HG02610 (cell line): ENCODE measurements at regions not wholly inside any gene's neighbourhood (a gene's known extent, or its start where the extent isn't known, plus 50 kb on each side); places are given as distances from the start of the nearest gene placed in this dataset.
"Not testable (repeated sequence)": the region's sequence is repeated elsewhere in the genome, so short reads cannot be mapped to it uniquely, and the experiment has no call there.

Experiments
- ATAC-seq: cut with Tn5 transposase; IDR thresholded peaks from one replicate; pipeline ENCODE4 v1.9.1; 2021; ENCODE audit warnings: mild to moderate bottlenecking, moderate library complexity; ENCODE audit not compliant: unreplicated experiment

DNA sequence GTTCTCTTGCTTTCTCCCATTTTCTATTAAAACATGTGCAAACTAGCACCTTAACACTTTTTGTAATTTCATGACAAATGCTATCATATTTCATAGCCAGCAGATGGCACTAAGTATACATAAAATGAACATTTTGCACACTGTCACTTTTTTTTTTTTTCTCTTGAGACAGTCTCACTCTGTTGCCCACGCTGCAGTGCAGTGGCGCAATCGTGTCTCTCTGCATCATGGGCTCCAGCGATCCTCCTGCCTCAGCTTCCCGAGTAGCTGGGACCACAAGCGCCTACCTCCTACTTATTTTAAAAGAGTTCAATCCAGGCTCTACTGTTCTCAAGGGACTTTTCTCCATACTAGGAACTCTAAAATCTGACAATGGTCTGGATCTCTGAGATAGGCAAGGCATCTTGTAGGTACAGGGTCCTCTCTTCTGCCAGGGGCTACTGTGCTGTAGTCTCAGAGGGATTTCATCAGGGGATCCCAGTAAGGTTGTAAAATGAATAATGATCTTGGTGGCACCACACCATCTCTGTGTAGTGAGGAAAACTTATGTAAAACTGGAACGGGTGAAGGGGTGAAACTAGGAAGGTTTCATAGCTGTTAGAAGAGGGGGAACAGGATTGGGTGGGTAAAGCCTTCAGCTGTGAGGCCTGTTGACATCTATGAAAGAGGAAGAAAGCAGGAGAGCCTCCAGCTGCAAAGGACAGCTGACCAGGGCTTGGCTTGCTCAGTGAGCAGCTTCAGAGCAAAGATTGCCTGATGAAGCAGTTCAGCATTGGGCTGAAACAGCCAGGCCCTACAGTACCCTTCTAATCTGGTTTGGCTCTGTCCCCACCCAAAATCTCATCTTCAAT lies 196.9 kb downstream of the AVL9 start:
- ATAC-seq: peak; percentile 71

DNA sequence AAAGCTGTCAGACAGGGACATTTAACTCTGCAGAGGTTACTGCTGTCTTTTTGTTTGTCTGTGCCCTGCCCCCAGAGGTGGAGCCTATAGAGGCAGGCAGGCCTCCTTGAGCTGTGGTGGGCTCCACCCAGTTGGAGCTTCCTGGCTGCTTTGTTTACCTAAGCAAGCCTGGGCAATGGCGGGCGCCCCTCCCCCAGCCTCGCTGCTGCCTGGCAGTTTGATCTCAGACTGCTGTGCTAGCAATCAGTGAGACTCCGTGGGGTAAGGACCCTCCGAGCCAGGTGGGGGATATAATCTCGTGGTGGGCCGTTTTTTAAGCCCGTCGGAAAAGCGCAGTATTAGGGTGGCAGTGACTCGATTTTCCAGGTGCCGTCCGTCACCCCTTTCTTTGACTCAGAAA lies 192.8 kb downstream of the AVL9 start:
- ATAC-seq: not testable (repeated sequence)

- ATAC-seq: no peak
These were observed 185.9 kb downstream of the AVL9 start for GRCh38 chr7:32681174-32681518.

- ATAC-seq: no peak
These were observed 185.2 kb downstream of the AVL9 start for GRCh38 chr7:32680259-32681173.

DNA sequence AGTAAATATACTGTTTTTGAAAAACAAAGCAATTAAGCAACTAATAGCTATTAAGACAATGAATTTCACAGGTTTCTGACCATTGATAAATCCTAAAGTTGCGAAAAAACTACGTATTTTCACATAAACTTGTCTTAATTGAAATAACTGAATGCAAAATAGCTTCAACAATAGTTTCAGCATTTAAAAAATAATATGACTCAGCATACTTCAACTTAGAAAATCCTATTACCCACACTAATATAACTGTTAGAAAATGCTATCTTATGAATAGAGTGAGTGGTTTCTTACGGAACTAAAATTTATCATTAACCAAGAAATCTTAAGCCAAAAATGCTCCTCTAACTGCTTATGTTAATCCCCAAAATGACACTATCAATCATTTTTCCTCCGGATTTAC lies 183.9 kb downstream of the AVL9 start:
- no peak for ATAC-seq

DNA sequence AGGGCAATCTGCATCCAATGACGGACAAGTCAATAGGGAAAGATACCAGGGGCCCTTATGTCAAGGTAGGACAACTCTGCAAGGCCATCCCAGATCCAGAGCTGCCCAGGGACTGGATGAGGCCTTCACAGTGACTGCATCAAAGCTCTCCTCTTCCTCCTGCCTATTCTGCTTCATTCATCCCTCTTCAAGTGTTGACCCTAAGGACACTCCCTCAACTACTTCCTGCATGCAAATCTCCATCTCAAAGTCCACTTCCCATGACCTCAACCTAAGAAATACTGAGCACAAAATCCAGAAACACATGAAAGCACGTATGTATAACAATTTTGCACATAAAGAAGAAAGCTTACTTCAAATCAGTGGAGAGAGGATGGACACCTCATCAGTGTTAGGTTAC lies 182.3 kb downstream of the AVL9 start:
- ATAC-seq: no peak

- ATAC-seq: no peak
These were observed 181.1 kb downstream of the AVL9 start for GRCh38 chr7:32676249-32676941.

- no peak for ATAC-seq
These were observed 178.1 kb downstream of the AVL9 start for GRCh38 chr7:32673275-32673983.

DNA sequence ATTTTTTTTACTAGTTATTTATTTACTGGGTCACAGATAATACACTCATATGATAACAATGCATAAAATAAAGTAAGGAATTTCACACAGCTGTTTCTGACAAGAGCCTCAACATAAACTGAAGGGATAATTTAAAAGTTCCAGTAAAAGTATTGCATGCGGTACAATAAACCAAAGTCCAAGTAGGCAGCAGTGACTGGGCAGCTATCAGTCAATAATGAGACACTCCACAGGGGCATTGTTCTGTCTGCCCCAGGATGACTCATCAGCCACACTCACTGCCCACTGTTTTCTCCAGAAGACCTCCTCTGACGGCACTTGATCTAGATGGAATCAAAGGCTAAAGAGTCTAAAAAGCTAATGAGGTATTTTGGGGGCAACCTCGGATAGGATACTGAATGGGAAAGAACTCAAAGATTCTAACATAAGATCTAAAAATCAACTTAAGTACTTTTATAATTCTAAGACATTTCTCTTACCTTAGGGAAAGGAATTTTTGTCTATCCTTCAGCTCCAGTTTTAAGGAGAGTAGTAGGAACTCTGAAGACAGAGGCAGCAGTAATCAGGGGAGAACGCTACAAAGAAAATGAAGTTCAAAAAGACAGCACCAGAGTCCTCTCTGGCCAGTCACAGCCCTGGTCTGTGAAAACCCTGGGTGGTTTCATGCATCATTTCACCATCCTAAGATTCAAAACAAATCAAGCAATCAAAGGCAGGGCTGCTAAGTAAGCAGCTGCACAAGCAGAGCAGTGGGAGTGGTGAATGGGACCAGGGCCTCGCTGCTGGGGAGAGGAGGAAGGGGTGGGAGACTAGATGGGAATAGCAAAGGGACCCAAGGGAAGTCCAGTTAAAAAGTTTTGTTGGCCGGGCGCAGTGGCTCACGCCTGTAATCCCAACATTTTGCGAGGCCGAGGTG lies 175.1 kb downstream of the AVL9 start:
- no peak for ATAC-seq

DNA sequence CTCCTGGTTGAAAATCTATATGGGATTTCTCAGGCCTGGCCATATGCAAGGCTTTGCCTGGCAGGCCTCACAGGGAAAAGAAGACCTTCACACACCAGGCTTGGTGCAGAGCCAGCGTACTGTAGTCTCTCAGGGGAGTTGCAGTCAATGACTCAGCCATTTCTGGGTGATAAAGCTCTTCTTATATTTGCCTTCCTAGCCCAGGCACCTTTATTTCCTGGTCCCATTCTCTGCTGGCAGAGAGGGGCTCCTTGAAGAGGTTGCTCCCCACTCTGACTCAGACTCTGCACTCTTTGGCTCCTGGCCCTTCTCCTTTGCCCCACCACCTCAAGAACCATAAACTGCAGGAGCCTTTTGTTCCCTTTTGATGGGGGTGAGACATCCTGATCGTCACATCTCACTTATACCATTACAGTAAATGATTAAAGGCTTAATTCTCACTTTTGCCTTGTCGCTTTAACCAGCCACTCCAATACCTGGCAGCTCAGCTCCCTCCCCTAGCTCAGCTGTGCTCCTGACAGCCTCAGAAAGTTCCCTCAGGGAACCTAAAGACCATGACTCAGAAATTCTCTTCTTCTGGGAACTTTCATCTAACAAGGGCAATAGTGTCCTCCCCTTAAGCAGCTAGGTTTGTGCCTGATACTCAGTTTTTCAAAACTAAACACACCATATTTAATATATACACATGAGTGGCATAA lies 174.0 kb downstream of the AVL9 start:
- ATAC-seq: not testable (repeated sequence)

DNA sequence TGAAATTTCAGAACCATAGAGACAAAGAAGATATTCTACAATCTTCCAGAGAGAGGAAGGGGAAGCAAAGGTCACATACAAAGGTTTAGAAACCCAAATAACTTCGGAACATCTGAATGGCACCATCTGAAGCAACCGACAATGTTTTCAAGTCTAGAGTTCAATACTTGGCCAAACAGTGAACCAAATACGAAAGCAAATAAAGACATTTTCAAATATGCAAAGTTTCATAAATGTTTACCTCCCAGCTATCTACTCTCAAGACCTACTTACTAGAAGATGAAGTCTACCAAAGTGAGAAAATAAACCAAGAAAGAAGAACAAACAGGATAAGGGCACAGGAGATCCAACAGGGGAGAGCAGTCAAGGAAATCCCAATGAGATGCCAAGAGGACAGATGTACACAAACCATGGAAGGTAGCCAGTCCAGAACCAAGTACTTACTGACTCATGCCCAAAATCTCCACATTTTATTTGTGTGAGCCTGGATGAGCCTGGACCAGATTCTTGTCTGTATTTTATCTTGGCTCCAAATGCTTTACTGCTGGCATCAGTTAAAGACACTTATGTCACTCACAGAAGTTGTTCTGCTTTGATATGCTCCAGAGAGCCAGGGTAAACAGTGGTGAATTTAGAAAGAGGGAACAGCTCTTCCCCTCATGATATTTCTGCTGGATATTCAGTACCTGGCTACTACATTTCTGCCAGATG lies 173.3 kb downstream of the AVL9 start:
- not testable (repeated sequence) for ATAC-seq

- not testable (repeated sequence) for ATAC-seq
These were observed 172.3 kb downstream of the AVL9 start for GRCh38 chr7:32667586-32667985.

- not testable (repeated sequence) for ATAC-seq
These were observed 168.5 kb downstream of the AVL9 start for GRCh38 chr7:32663805-32664211.

GRCh38 chr7:32662509-32662908 lies 167.2 kb downstream of the AVL9 start:
- not testable (repeated sequence) for ATAC-seq

GRCh38 chr7:32661929-32662328 lies 166.6 kb downstream of the AVL9 start:
- no peak for ATAC-seq

DNA sequence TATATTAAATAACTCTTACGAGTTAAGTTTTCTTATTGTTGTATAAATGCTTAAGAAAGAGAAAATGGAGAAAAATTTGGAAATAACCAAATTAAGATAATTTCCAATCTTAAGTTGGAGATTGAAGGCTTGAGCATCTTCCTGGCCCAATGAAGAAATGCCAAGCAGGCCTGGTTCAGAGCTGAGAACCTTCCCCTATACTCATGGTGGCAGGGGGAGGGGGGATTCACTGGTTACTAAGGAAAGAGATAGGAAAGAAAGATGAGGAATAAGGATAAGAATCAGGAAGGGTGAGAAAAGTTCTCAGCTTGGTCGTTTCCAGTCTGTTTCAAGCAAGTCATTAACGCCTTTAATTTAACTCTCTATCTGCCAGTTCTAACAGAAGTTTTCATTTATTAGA lies 166.2 kb downstream of the AVL9 start:
- no peak for ATAC-seq

DNA sequence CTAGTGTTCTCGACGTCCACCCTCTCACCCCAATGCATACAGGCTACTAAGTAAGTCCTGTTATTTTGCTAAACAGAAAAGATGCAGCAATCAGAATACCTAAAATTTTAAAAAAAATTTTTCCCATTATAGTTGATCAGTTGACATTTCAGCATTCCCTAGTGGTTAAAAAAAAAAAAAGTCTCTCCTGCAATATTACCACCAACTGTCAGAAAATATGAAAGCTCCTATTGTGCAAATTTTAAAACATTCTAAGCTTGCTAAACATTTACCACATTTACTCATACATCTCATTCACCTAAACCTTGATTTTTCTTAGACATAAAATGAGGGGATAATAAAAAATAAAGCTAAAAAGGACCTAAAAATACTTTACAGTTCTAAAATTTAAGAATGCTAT lies 165.6 kb downstream of the AVL9 start:
- no peak for ATAC-seq

DNA sequence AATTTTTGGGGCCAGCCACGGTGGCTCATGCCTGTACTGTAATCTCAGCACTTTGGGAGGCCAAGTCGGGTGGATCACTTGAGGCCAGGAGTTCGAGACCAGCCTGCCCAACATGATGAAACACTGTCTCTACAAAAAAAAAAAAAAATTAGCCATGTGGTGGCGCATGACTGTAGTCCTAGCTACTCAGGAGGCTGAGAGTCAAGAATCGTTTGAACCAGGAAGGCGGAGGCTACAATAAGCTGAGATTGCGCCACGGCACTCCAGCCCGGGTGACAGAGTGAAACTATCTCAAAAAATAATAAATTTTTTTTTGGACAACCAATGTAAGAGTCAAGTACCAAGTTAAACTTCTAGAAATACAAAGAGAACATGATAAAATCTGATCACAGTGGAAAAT lies 164.6 kb downstream of the AVL9 start:
- ATAC-seq: no peak
